GM18868 (cell line): ENCODE measurements at regions not wholly inside any gene's neighbourhood (a gene's known extent, or its start where the extent isn't known, plus 50 kb on each side); places are given as distances from the start of the nearest gene placed in this dataset.
"Not testable (repeated sequence)": the region's sequence is repeated elsewhere in the genome, so short reads cannot be mapped to it uniquely, and the experiment has no call there.

Experiments used
- ATAC-seq: cut with Tn5 transposase; IDR thresholded peaks from one replicate; pipeline ENCODE4 v1.9.1; 2021; ENCODE audit warnings: mild to moderate bottlenecking, moderate library complexity; ENCODE audit not compliant: unreplicated experiment

- no peak for ATAC-seq
Observed at GRCh38 chr1:213324859-213325258, 273.8 kb downstream of the RPS6KC1 start.

- ATAC-seq: no peak
Observed at GRCh38 chr1:213325482-213325881, 274.4 kb downstream of the RPS6KC1 start.

GRCh38 chr1:213326281-213327016 lies 275.4 kb downstream of the RPS6KC1 start:
- no peak for ATAC-seq

GRCh38 chr1:213327017-213327667 lies 276.1 kb downstream of the RPS6KC1 start:
- ATAC-seq: no peak

- ATAC-seq: no peak
Observed at GRCh38 chr1:213329406-213330008, 278.5 kb downstream of the RPS6KC1 start.

GRCh38 chr1:213330281-213330680 lies 279.2 kb downstream of the RPS6KC1 start:
- ATAC-seq: no peak

- no peak for ATAC-seq
Observed at GRCh38 chr1:213331631-213332175, 280.7 kb downstream of the RPS6KC1 start.

- ATAC-seq: no peak
Observed at GRCh38 chr1:213332491-213332890, 281.4 kb downstream of the RPS6KC1 start.

GRCh38 chr1:213333121-213333520 lies 282.1 kb downstream of the RPS6KC1 start:
- ATAC-seq: no peak

- no peak for ATAC-seq
Observed at GRCh38 chr1:213335084-213335483, 284.0 kb downstream of the RPS6KC1 start.

GRCh38 chr1:213337025-213337678 lies 286.1 kb downstream of the RPS6KC1 start:
- ATAC-seq: no peak

- ATAC-seq: no peak
Observed at GRCh38 chr1:213340593-213340992, 289.6 kb downstream of the RPS6KC1 start.

- no peak for ATAC-seq
Observed at GRCh38 chr1:213345621-213346020, 294.6 kb downstream of the RPS6KC1 start.

- no peak for ATAC-seq
Observed at GRCh38 chr1:213357403-213357802, 306.4 kb downstream of the RPS6KC1 start.

- ATAC-seq: not testable (repeated sequence)
Observed at GRCh38 chr1:213358368-213358767, 307.3 kb downstream of the RPS6KC1 start.

- no peak for ATAC-seq
Observed at GRCh38 chr1:213362598-213362997, 311.6 kb downstream of the RPS6KC1 start.

GRCh38 chr1:213366141-213366831 lies 315.2 kb downstream of the RPS6KC1 start:
- no peak for ATAC-seq

- ATAC-seq: no peak
Observed at GRCh38 chr1:213369465-213369864, 318.4 kb downstream of the RPS6KC1 start.

- ATAC-seq: no peak
Observed at GRCh38 chr1:213370523-213370922, 319.5 kb downstream of the RPS6KC1 start.

GRCh38 chr1:213371525-213371846 lies 320.4 kb downstream of the RPS6KC1 start:
- ATAC-seq: no peak
